Ovary (tissue), 7 donors: ENCODE measurements at regions not wholly inside any gene's neighbourhood (a gene's known extent, or its start where the extent isn't known, plus 50 kb on each side); places are given as distances from the start of the nearest gene placed in this dataset.

Source experiments
- DNase-seq, 5 donors: peaks; one replicate each; pipeline ENCODE4 v3.0.0-alpha.2; 2019 to 2020
- H3K27ac ChIP-seq, 2 donors: fragments of 200-600 bp; one replicate each; pipeline versions ENCODE4 v1.5.1 to v1.8.0; 2019 to 2022
- H3K27me3 ChIP-seq: fragments of 200-600 bp; one replicate; pipeline ENCODE4 v1.8.0; 2022
- H3K36me3 ChIP-seq: fragments of 200-600 bp; sonication (generic); one replicate; pipeline ENCODE4 v1.5.1; 2019
- H3K4me1 ChIP-seq: one replicate; pipeline ENCODE4 v1.8.1; 2013; ENCODE audit warnings: mild to moderate bottlenecking, moderate library complexity; ENCODE audit not compliant: insufficient read depth
- H3K4me3 ChIP-seq: fragments of 200-600 bp; sonication (generic); one replicate; pipeline ENCODE4 v1.5.1; 2017
- H3K9me3 ChIP-seq, 2 donors: fragments of 200-600 bp in 1 of 2; sonication (generic) in 1 of 2; one replicate each; pipeline versions ENCODE4 v1.5.1 to v1.8.1; 2013 to 2019; ENCODE audit warnings: mild to moderate bottlenecking in 1 of 2, moderate library complexity in 1 of 2
- CTCF ChIP-seq, 3 donors: fragments of 450-650 bp in 2 of 3; fragments of 200-600 bp in 1 of 3; IDR thresholded peaks; one replicate each; pipeline versions ENCODE4 v1.5.1 to v1.8.0; 2016 to 2022; ENCODE audit warnings: antibody characterized with exemption in 3 of 3, mild to moderate bottlenecking in 1 of 3
- EP300 ChIP-seq: sonication (generic); formaldehyde crosslinking; IDR thresholded peaks from one replicate; pipeline ENCODE4 v1.6.1; 2017; ENCODE audit warnings: antibody characterized with exemption
- POLR2A ChIP-seq: fragments of 450-650 bp; IDR thresholded peaks from one replicate; pipeline ENCODE4 v1.6.1; 2017; ENCODE audit warnings: antibody characterized with exemption, mild to moderate bottlenecking, moderate library complexity
- WGBS, 3 donors: extraction: QIAGEN DNeasy Blood & Tissue Kit in 1 of 3; methylation state at CpG; one replicate each; pipeline versions ENCODE4 v1.1.5 to v1.1.7; 2013 to 2017; 5-methylcytosine and 5-hydroxymethylcytosine counted together
- intact Hi-C, 4 donors: fragments of 100-400 bp; cut with DNase I; formaldehyde crosslinking; loops; one replicate each; pipeline versions ENCODE4 v1.11.0 to v1.15.1; 2022 to 2023
- donor health status: DM: no; HTN: no; CAD: no; lungs with moderate emphysema.
- donor health status: DM: no; HTN: no; CAD: no.
- donor health status: Bipolar disorder and iron deficiency.
- donor health status: DM: no; HTN: no; CAD: no.
- donor health status: DM: yes; HTN: yes; CAD: no.

GRCh38 chr13:106660746-106661625, 93.0 kb upstream of the ARGLU1 start:
- no peaks in the 10 kb centered on the region for H3K9me3 ChIP-seq
- WGBS, 3 donors, result 82 to 88% (median 87%) methylated on average over 6 of the region's 6 CpGs
- no peak overlapping the region for H3K27ac ChIP-seq
- no peak for TF ChIP-seq POLR2A
- no peak for TF ChIP-seq EP300
- TF ChIP-seq CTCF (IDR thresholded peaks at IDR 0.05), result no peak
- no peak for DNase-seq
- H3K36me3 ChIP-seq, result no peaks in the 10 kb centered on the region
- no peaks in the 10 kb centered on the region for H3K4me1 ChIP-seq
- H3K27me3 ChIP-seq, result no peaks in the 10 kb centered on the region
- intact Hi-C loops, result no loop called here
- no peak overlapping the region for H3K4me3 ChIP-seq

GRCh38 chr13:106657104-106657503, 89.2 kb upstream of the ARGLU1 start:
- DNase-seq, result no peak
- H3K4me3 ChIP-seq, result no peak overlapping the region
- intact Hi-C loops, result no loop called here
- no peaks in the 10 kb centered on the region for H3K4me1 ChIP-seq
- H3K27me3 ChIP-seq, result no peaks in the 10 kb centered on the region
- H3K36me3 ChIP-seq, result no peaks in the 10 kb centered on the region
- no peak for TF ChIP-seq EP300
- no peak for TF ChIP-seq POLR2A
- TF ChIP-seq CTCF (IDR thresholded peaks at IDR 0.05), result no peak
- H3K9me3 ChIP-seq, result no peaks in the 10 kb centered on the region
- WGBS, 3 donors, result 55 to 61% (median 59%) methylated on average over 3 of the region's 3 CpGs
- H3K27ac ChIP-seq, result no peak overlapping the region

GRCh38 chr13:106656186-106656585, 88.2 kb upstream of the ARGLU1 start:
- 37 to 56% (median 51%) methylated on average over 1 of the region's 1 CpG for WGBS, 3 donors

GRCh38 chr13:106651442-106651841, 83.5 kb upstream of the ARGLU1 start:
- Histone ChIP-seq H3K36me3 (no peaks in the 10 kb centered on the region), H3K27me3 (no peaks in the 10 kb centered on the region), H3K9me3 (no peaks in the 10 kb centered on the region), H3K27ac (no peak overlapping the region), H3K4me3 (no peak overlapping the region), H3K4me1 (no peaks in the 10 kb centered on the region)
- 41 to 52% (median 45%) methylated on average over 3 of the region's 3 CpGs for WGBS, 3 donors
- intact Hi-C loops, result no loop called here
- no peak for DNase-seq
- TF ChIP-seq EP300, result no peak
- TF ChIP-seq CTCF (IDR thresholded peaks at IDR 0.05), result no peak
- no peak for TF ChIP-seq POLR2A

More at GRCh38 chr13:106656186-106656585, 88.2 kb upstream of the ARGLU1 start:
- no peak for DNase-seq
- H3K9me3 ChIP-seq, result no peaks in the 10 kb centered on the region
- no peak overlapping the region for H3K4me3 ChIP-seq
- H3K36me3 ChIP-seq, result no peaks in the 10 kb centered on the region
- no peak for TF ChIP-seq EP300
- no peak for TF ChIP-seq CTCF (IDR thresholded peaks at IDR 0.05)
- no peak for TF ChIP-seq POLR2A
- H3K4me1 ChIP-seq, result no peaks in the 10 kb centered on the region
- H3K27me3 ChIP-seq, result no peaks in the 10 kb centered on the region
- H3K27ac ChIP-seq, result no peak overlapping the region
- intact Hi-C loops, result no loop called here
